Activated naive CD4-positive, alpha-beta T cell treated with anti-CD3 and anti-CD28 coated beads, Interleukin-2, amount 50 U/mL, for 16 hours (primary cell): ENCODE measurements at regions not wholly inside any gene's neighbourhood (a gene's known extent, or its start where the extent isn't known, plus 50 kb on each side); places are given as distances from the start of the nearest gene placed in this dataset.
"Not testable (repeated sequence)": the region's sequence is repeated elsewhere in the genome, so short reads cannot be mapped to it uniquely, and the experiment has no call there.

Experiments used
- DNase-seq: peaks from one replicate; pipeline ENCODE4 v3.0.0-alpha.2; 2020

GRCh38 chr3:5560199-5560598 lies 372.7 kb downstream of the EDEM1 start:
- DNase-seq = no peak

GRCh38 chr3:5563537-5564277 lies 376.2 kb downstream of the EDEM1 start:
- DNase-seq = no peak

GRCh38 chr3:5564278-5564666 lies 376.8 kb downstream of the EDEM1 start:
- no peak for DNase-seq

- DNase-seq = no peak
Observed at GRCh38 chr3:5565026-5565425, 377.5 kb downstream of the EDEM1 start.

GRCh38 chr3:5567113-5567512 lies 379.6 kb downstream of the EDEM1 start:
- no peak for DNase-seq

GRCh38 chr3:5568451-5568850 lies 380.9 kb downstream of the EDEM1 start:
- no peak for DNase-seq

- no peak for DNase-seq
Observed at GRCh38 chr3:5569152-5569551, 381.6 kb downstream of the EDEM1 start.

GRCh38 chr3:5572168-5572567 lies 384.7 kb downstream of the EDEM1 start:
- no peak for DNase-seq

- DNase-seq = no peak
Observed at GRCh38 chr3:5576277-5577011, 388.9 kb downstream of the EDEM1 start.

- DNase-seq = no peak
Observed at GRCh38 chr3:5579139-5579602, 391.7 kb downstream of the EDEM1 start.

- no peak for DNase-seq
Observed at GRCh38 chr3:5579946-5580345, 392.4 kb downstream of the EDEM1 start.

GRCh38 chr3:5580826-5581225 lies 393.3 kb downstream of the EDEM1 start:
- DNase-seq = no peak

GRCh38 chr3:5581743-5582142 lies 394.2 kb downstream of the EDEM1 start:
- no peak for DNase-seq

GRCh38 chr3:5583920-5584319 lies 396.4 kb downstream of the EDEM1 start:
- no peak for DNase-seq

- no peak for DNase-seq
Observed at GRCh38 chr3:5585085-5585484, 397.6 kb downstream of the EDEM1 start.

GRCh38 chr3:5606884-5607472 lies 419.5 kb downstream of the EDEM1 start:
- DNase-seq = no peak

- no peak for DNase-seq
Observed at GRCh38 chr3:5607581-5607980, 420.1 kb downstream of the EDEM1 start.

- DNase-seq = not testable (repeated sequence)
Observed at GRCh38 chr3:5608971-5609370, 421.5 kb downstream of the EDEM1 start.

GRCh38 chr3:5613599-5613998 lies 426.1 kb downstream of the EDEM1 start:
- no peak for DNase-seq

GRCh38 chr3:5616873-5617272 lies 429.4 kb downstream of the EDEM1 start:
- no peak for DNase-seq

- no peak for DNase-seq
Observed at GRCh38 chr3:5618170-5618569, 430.7 kb downstream of the EDEM1 start.

GRCh38 chr3:5630406-5630805 lies 442.9 kb downstream of the EDEM1 start:
- no peak for DNase-seq

GRCh38 chr3:5633960-5634359 lies 446.5 kb downstream of the EDEM1 start:
- DNase-seq = no peak

- DNase-seq = no peak
Observed at GRCh38 chr3:5634411-5634810, 446.9 kb downstream of the EDEM1 start.
